ENCODE measurements at regions not wholly inside any gene's neighbourhood (a gene's known extent, or its start where the extent isn't known, plus 50 kb on each side); places are given as distances from the start of the nearest gene placed in this dataset.

DNA sequence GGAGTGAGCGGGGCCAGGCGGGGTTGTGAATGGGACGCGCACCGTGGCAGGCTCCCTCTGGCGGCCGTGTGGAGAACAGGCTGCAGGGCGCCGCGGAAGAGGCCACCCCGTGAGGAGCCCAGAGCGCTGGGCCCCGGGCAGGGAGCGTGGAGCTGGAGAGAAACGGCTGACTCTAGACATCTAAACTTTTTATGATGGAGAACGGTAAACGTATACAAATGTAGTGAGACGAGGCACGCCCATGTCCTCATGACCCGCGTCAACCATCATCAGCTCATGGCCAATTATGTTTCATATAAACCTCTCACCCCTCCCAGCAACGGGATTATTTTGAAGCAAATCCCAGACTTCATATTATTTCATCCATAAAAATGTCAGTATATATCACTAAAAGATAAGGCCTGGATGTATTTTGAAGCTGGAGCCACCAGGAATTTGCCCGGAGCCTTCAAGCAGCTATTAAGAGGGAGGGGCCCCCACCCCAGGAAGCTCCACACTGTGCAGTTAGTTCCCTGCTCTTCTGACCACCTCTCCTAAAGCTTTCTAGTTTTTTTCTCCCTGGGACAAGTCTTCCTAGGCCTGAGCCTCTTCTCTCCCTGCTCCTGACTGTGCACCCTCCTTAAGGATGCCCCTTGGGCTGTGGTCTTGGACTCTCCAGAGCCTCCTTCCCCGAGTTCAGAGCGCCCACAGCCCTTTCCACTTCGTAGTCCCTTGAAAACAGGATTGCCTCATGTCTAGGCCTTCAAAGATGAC, 149.5 kb downstream of the SMAD6 start (continued):
- TF ChIP-seq, protein P1, sequence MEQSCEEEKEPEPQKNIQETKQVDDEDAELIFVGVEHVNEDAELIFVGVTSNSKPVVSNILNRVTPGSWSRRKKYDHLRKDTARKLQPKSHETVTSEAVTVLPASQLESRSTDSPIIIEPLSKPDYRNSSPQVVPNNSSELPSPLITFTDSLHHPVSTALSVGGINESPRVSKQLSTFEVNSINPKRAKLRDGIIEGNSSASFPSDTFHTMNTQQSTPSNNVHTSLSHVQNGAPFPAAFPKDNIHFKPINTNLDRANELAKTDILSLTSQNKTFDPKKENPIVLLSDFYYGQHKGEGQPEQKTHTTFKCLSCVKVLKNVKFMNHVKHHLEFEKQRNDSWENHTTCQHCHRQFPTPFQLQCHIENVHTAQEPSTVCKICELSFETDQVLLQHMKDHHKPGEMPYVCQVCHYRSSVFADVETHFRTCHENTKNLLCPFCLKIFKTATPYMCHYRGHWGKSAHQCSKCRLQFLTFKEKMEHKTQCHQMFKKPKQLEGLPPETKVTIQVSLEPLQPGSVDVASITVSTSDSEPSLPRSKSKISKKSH (CRISPR knock-in tag; IDR thresholded peaks at IDR 0.05) = no peak
- no peak for TF ChIP-seq POLR3A (IDR thresholded peaks at IDR 0.05; ENCODE audit: borderline replicate concordance, extremely low read depth, insufficient read depth, insufficient read length)
- no peak for TF ChIP-seq ZNF140 (CRISPR knock-in tag; IDR thresholded peaks at IDR 0.05)
- no peak for TF ChIP-seq EZH2 (IDR thresholded peaks at IDR 0.05; ENCODE audit: borderline replicate concordance, low read depth, low read length)
- TF ChIP-seq, protein P2, sequence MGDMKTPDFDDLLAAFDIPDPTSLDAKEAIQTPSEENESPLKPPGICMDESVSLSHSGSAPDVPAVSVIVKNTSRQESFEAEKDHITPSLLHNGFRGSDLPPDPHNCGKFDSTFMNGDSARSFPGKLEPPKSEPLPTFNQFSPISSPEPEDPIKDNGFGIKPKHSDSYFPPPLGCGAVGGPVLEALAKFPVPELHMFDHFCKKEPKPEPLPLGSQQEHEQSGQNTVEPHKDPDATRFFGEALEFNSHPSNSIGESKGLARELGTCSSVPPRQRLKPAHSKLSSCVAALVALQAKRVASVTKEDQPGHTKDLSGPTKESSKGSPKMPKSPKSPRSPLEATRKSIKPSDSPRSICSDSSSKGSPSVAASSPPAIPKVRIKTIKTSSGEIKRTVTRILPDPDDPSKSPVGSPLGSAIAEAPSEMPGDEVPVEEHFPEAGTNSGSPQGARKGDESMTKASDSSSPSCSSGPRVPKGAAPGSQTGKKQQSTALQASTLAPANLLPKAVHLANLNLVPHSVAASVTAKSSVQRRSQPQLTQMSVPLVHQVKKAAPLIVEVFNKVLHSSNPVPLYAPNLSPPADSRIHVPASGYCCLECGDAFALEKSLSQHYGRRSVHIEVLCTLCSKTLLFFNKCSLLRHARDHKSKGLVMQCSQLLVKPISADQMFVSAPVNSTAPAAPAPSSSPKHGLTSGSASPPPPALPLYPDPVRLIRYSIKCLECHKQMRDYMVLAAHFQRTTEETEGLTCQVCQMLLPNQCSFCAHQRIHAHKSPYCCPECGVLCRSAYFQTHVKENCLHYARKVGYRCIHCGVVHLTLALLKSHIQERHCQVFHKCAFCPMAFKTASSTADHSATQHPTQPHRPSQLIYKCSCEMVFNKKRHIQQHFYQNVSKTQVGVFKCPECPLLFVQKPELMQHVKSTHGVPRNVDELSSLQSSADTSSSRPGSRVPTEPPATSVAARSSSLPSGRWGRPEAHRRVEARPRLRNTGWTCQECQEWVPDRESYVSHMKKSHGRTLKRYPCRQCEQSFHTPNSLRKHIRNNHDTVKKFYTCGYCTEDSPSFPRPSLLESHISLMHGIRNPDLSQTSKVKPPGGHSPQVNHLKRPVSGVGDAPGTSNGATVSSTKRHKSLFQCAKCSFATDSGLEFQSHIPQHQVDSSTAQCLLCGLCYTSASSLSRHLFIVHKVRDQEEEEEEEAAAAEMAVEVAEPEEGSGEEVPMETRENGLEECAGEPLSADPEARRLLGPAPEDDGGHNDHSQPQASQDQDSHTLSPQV (IDR thresholded peaks at IDR 0.05) = peak; percentile 65; the same call in 1 of the 2 replicates
- TF ChIP-seq RAD51 (IDR thresholded peaks at IDR 0.05; ENCODE audit: borderline replicate concordance, low read depth) = no peak
- no peak for TF ChIP-seq ZNF780A (CRISPR knock-in tag; IDR thresholded peaks at IDR 0.05)
- TF ChIP-seq, protein P3, sequence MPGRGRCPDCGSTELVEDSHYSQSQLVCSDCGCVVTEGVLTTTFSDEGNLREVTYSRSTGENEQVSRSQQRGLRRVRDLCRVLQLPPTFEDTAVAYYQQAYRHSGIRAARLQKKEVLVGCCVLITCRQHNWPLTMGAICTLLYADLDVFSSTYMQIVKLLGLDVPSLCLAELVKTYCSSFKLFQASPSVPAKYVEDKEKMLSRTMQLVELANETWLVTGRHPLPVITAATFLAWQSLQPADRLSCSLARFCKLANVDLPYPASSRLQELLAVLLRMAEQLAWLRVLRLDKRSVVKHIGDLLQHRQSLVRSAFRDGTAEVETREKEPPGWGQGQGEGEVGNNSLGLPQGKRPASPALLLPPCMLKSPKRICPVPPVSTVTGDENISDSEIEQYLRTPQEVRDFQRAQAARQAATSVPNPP (IDR thresholded peaks at IDR 0.05; ENCODE audit: borderline replicate concordance, insufficient read depth, insufficient read length) = no peak
- peak; percentile 59; the same call in 1 of the 2 replicates for TF ChIP-seq STAG1 (CRISPR knock-in tag; IDR thresholded peaks at IDR 0.05; ENCODE audit: borderline replicate concordance)
- TF ChIP-seq TRIM24 (IDR thresholded peaks at IDR 0.05) = no peak
- TF ChIP-seq TSC22D4 (tag; IDR thresholded peaks at IDR 0.05) = no peak
- TF ChIP-seq, protein P4, sequence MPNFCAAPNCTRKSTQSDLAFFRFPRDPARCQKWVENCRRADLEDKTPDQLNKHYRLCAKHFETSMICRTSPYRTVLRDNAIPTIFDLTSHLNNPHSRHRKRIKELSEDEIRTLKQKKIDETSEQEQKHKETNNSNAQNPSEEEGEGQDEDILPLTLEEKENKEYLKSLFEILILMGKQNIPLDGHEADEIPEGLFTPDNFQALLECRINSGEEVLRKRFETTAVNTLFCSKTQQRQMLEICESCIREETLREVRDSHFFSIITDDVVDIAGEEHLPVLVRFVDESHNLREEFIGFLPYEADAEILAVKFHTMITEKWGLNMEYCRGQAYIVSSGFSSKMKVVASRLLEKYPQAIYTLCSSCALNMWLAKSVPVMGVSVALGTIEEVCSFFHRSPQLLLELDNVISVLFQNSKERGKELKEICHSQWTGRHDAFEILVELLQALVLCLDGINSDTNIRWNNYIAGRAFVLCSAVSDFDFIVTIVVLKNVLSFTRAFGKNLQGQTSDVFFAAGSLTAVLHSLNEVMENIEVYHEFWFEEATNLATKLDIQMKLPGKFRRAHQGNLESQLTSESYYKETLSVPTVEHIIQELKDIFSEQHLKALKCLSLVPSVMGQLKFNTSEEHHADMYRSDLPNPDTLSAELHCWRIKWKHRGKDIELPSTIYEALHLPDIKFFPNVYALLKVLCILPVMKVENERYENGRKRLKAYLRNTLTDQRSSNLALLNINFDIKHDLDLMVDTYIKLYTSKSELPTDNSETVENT (CRISPR knock-in tag; IDR thresholded peaks at IDR 0.05) = no peak
- TF ChIP-seq PHF20 (IDR thresholded peaks at IDR 0.05; ENCODE audit: partially characterized antibody) = no peak
- TF ChIP-seq ZNF174 (CRISPR knock-in tag; IDR thresholded peaks at IDR 0.05) = no peak
- TF ChIP-seq CBFA2T3 (IDR thresholded peaks at IDR 0.05) = no peak
- TF ChIP-seq ZNF133 (CRISPR knock-in tag; IDR thresholded peaks at IDR 0.05) = no peak
- TF ChIP-seq, protein P5, sequence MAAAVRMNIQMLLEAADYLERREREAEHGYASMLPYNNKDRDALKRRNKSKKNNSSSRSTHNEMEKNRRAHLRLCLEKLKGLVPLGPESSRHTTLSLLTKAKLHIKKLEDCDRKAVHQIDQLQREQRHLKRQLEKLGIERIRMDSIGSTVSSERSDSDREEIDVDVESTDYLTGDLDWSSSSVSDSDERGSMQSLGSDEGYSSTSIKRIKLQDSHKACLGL (CRISPR knock-in tag; IDR thresholded peaks at IDR 0.05; ENCODE audit: borderline replicate concordance, poor library complexity, severe bottlenecking) = no peak
